ENCODE measurements at regions not wholly inside any gene's neighbourhood (a gene's known extent, or its start where the extent isn't known, plus 50 kb on each side); places are given as distances from the start of the nearest gene placed in this dataset.

GRCh38 chr16:31707743-31708335 lies 165.8 kb upstream of the ZNF267 start (continued):
- TF ChIP-seq JUND (IDR thresholded peaks at IDR 0.05) = no peak
- no peak for TF ChIP-seq ZNF274 (IDR thresholded peaks at IDR 0.05; ENCODE audit: low read depth, low read length)
- no peak for TF ChIP-seq EGR1 (IDR thresholded peaks at IDR 0.05; ENCODE audit: low read depth)

GRCh38 chr16:31708348-31708747 lies 165.3 kb upstream of the ZNF267 start:
- Histone ChIP-seq H3K4me1 (ENCODE audit: control insufficient read depth in 1 of 2, insufficient read depth in 2 of 2, low read length in 2 of 2) (peaks cover 0 to 10% of the 10 kb centered on the region in 2 experiments; a peak in 3 of 4 replicates), H3K36me3 (ENCODE audit: control insufficient read depth in 1 of 2, insufficient read depth in 2 of 2, low read length in 2 of 2) (peaks cover 23 to 25% of the 10 kb centered on the region in 2 experiments; a peak in 3 of 4 replicates), H3K27me3 (ENCODE audit: insufficient read depth, low read length) (no peaks in the 10 kb centered on the region), H3K9ac (ENCODE audit: low read length) (no peak overlapping the region), H3K9me2 (ENCODE audit: insufficient read depth) (no peaks in the 10 kb centered on the region), H3K9me3 (ENCODE audit: control insufficient read depth in 1 of 2, insufficient read depth in 1 of 2, low read depth in 1 of 2, low read length in 2 of 2) (no peaks in the 10 kb centered on the region), H3K4me2 (ENCODE audit: low read length) (no peak overlapping the region), H2AFZ (ENCODE audit: low read depth, low read length, poor library complexity, severe bottlenecking) (no peak overlapping the region), H3K4me3 (replicated peaks in 1 of 2; ENCODE audit: low read depth in 1 of 2, low read length in 2 of 2) (no peak overlapping the region), H3K27ac (ENCODE audit: low read depth, low read length) (no peak overlapping the region), H4K20me1 (ENCODE audit: insufficient read depth) (no peaks in the 10 kb centered on the region), H3K79me2 (ENCODE audit: insufficient read depth, low read length) (no peaks in the 10 kb centered on the region; the same call in 1 of the 2 replicates)
- CTCF ChIA-PET = interaction anchor here (0.9 kb wide), 1 partner anchor 165 kb away, joined by 3 read pairs; the partner anchor contains the start of gene ZNF267
- ATAC-seq (no peak), DNase-seq (ENCODE audit: low read depth, low spot score) (no peak)
- TF ChIP-seq CBX3 (IDR thresholded peaks at IDR 0.05; ENCODE audit: low read depth) (no peak), ZBTB33 (IDR thresholded peaks at IDR 0.05; ENCODE audit: extremely low read depth, insufficient replicate concordance, low read length) (no peak), SIN3A (IDR thresholded peaks at IDR 0.05; ENCODE audit: low read depth) (no peak), EGR1 (IDR thresholded peaks at IDR 0.05; ENCODE audit: low read depth) (no peak), ELF1 (IDR thresholded peaks at IDR 0.05; ENCODE audit: borderline replicate concordance, low read depth) (no peak), EZH2 (IDR thresholded peaks at IDR 0.05) (no peak), POLR2A (IDR thresholded peaks at IDR 0.05; ENCODE audit: borderline replicate concordance, extremely low read depth, insufficient read depth, insufficient read length) (no peak), JUND (IDR thresholded peaks at IDR 0.05) (no peak), REST (IDR thresholded peaks at IDR 0.05; ENCODE audit: low read depth) (no peak), FOSL1 (IDR thresholded peaks at IDR 0.05; ENCODE audit: low read depth) (no peak), CEBPB (IDR thresholded peaks at IDR 0.05; ENCODE audit: low read depth) (no peak), EZH2phosphoT487 (IDR thresholded peaks at IDR 0.05; ENCODE audit: borderline replicate concordance) (no peak), TCF7L2 (IDR thresholded peaks at IDR 0.05; ENCODE audit: borderline replicate concordance, extremely low read depth, insufficient read depth, insufficient read length) (no peak), ZFX (IDR thresholded peaks at IDR 0.05) (no peak), POLR2AphosphoS5 (IDR thresholded peaks at IDR 0.05; ENCODE audit: low read depth, low read length) (no peak), MAX (IDR thresholded peaks at IDR 0.05) (no peak)
- TF ChIP-seq, protein P1, sequence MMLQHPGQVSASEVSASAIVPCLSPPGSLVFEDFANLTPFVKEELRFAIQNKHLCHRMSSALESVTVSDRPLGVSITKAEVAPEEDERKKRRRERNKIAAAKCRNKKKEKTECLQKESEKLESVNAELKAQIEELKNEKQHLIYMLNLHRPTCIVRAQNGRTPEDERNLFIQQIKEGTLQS (IDR thresholded peaks at IDR 0.05) = no peak
- POLR2A ChIA-PET = no interaction called here
- intact Hi-C loops (cut with micrococcal nuclease) = no loop called here
- BruUV-seq (replicated peaks) = no TSS peak
- RAD21 ChIA-PET (ENCODE audit: low non-redundant PET in 1 of 2, low total read pairs in 2 of 2, uncharacterized antibody in 2 of 2, unreplicated experiment in 2 of 2) = no interaction called here

Measured in HCT116 (cell line).